Mesendoderm (in vitro differentiated cells): ENCODE measurements at regions not wholly inside any gene's neighbourhood (a gene's known extent, or its start where the extent isn't known, plus 50 kb on each side); places are given as distances from the start of the nearest gene placed in this dataset.
A peak's percentile ranks its signal among the peaks of the same experiment; 100 is the strongest.

ENCODE experiments used
- DNase-seq: peaks from one replicate; pipeline ENCODE4 v3.0.0; 2013
- H2AK5ac ChIP-seq: 2 replicates; pipeline ENCODE4 v1.6.1; 2013; ENCODE audit warnings: low read length, inconsistent platforms
- H2BK120ac ChIP-seq: 2 replicates; pipeline ENCODE4 v1.6.1; 2013; ENCODE audit warnings: low read depth, mild to moderate bottlenecking, low read length, moderate library complexity, mixed read lengths
- H2BK15ac ChIP-seq: replicated peaks from 2 replicates; pipeline ENCODE4 v1.6.1; 2013; ENCODE audit warnings: low read depth, mild to moderate bottlenecking, moderate library complexity
- H2BK5ac ChIP-seq: 2 replicates; pipeline ENCODE4 v1.6.1; 2013; ENCODE audit warnings: low read length, inconsistent platforms
- H3K18ac ChIP-seq: 2 replicates; pipeline ENCODE4 v1.6.1; 2013; ENCODE audit warnings: mild to moderate bottlenecking, low read length, mixed read lengths
- H3K23ac ChIP-seq: one replicate; pipeline ENCODE4 v1.6.1; 2013; ENCODE audit warnings: low read length
- H3K27ac ChIP-seq: 2 replicates; pipeline ENCODE4 v1.5.1; 2013; ENCODE audit warnings: low read depth, mild to moderate bottlenecking, inconsistent platforms, low read length, moderate library complexity
- H3K27me3 ChIP-seq: 2 replicates; pipeline ENCODE4 v1.6.1; 2013; ENCODE audit warnings: low read length, control low read depth, mild to moderate bottlenecking, inconsistent platforms; ENCODE audit not compliant: insufficient read depth, poor library complexity
- H3K36me3 ChIP-seq: 2 replicates; pipeline ENCODE4 v1.6.1; 2013; ENCODE audit warnings: low read length, inconsistent platforms; ENCODE audit not compliant: control insufficient read depth, insufficient read depth
- H3K4ac ChIP-seq: one replicate; pipeline ENCODE4 v1.6.1; 2013; ENCODE audit warnings: low read depth, mild to moderate bottlenecking, low read length, moderate library complexity
- H3K4me1 ChIP-seq: 2 replicates; pipeline ENCODE4 v1.6.1; 2013; ENCODE audit warnings: low read depth, low read length, inconsistent platforms; ENCODE audit not compliant: control insufficient read depth
- H3K4me2 ChIP-seq: 2 replicates; pipeline ENCODE4 v1.6.1; 2013; ENCODE audit warnings: low read length
- H3K4me3 ChIP-seq: 2 replicates; pipeline ENCODE4 v1.5.1; 2013; ENCODE audit warnings: mild to moderate bottlenecking, low read length
- H3K56ac ChIP-seq: one replicate; pipeline ENCODE4 v1.6.1; 2013; ENCODE audit warnings: low read length
- H3K79me1 ChIP-seq: 2 replicates; pipeline ENCODE4 v1.6.1; 2013; ENCODE audit warnings: low read length, inconsistent platforms
- H3K79me2 ChIP-seq: 2 replicates; pipeline ENCODE4 v1.6.1; 2013; ENCODE audit warnings: mild to moderate bottlenecking, low read length; ENCODE audit not compliant: control insufficient read depth, insufficient read depth
- H3K9ac ChIP-seq: 2 replicates; pipeline ENCODE4 v1.6.1; 2013; ENCODE audit warnings: low read length, inconsistent platforms
- H4K5ac ChIP-seq: one replicate; pipeline ENCODE4 v1.6.1; 2013; ENCODE audit warnings: low read length
- H4K8ac ChIP-seq: one replicate; pipeline ENCODE4 v1.6.1; 2013; ENCODE audit warnings: low read depth, mild to moderate bottlenecking, control low read depth, low read length, moderate library complexity
- WGBS: extraction: QIAGEN DNeasy Blood & Tissue Kit; methylation state at CpG from one replicate; pipeline ENCODE4 v1.1.7; 2013; ENCODE audit warnings: low lambda C conversion rate, missing lambda C conversion rate; ENCODE audit not compliant: insufficient coverage; ENCODE audit errors: extremely low coverage; 5-methylcytosine and 5-hydroxymethylcytosine counted together

GRCh38 chr11:130639369-130639768 lies 190.9 kb downstream of the ADAMTS15 start:
- Histone ChIP-seq H3K23ac (no peak overlapping the region), H3K79me1 (no peaks in the 10 kb centered on the region), H3K9ac (no peak overlapping the region), H2BK5ac (no peak overlapping the region), H3K56ac (no peak overlapping the region), H3K4ac (no peak overlapping the region), H3K4me2 (no peak overlapping the region), H3K18ac (no peak overlapping the region), H4K8ac (no peak overlapping the region), H2AK5ac (no peak overlapping the region), H3K79me2 (no peaks in the 10 kb centered on the region), H4K5ac (no peak overlapping the region), H3K4me3 (no peak overlapping the region), H2BK15ac (no peak overlapping the region), H3K27ac (no peak overlapping the region), H3K27me3 (no peaks in the 10 kb centered on the region), H2BK120ac (no peak overlapping the region), H3K36me3 (no peaks in the 10 kb centered on the region), H3K4me1 (peaks cover 6% of the 10 kb centered on the region)
- DNase-seq: no peak
- WGBS: no CpG with 5 or more reads among the region's 2 CpGs

- Histone ChIP-seq H2BK5ac (no peak overlapping the region), H2BK120ac (no peak overlapping the region), H3K18ac (no peak overlapping the region), H3K9ac (no peak overlapping the region), H4K5ac (no peak overlapping the region), H3K27me3 (no peaks in the 10 kb centered on the region), H3K56ac (no peak overlapping the region), H3K79me1 (no peaks in the 10 kb centered on the region), H2AK5ac (no peak overlapping the region), H3K4me3 (no peak overlapping the region), H3K27ac (no peak overlapping the region), H3K23ac (no peak overlapping the region), H3K36me3 (no peaks in the 10 kb centered on the region), H3K4me1 (peaks cover 7% of the 10 kb centered on the region), H3K4ac (no peak overlapping the region), H4K8ac (no peak overlapping the region), H3K79me2 (no peaks in the 10 kb centered on the region), H2BK15ac (no peak overlapping the region), H3K4me2 (no peak overlapping the region)
- no CpG with 5 or more reads among the region's 7 CpGs for WGBS
- DNase-seq: no peak
These were observed 192.1 kb downstream of the ADAMTS15 start for GRCh38 chr11:130640526-130640925.

GRCh38 chr11:130641876-130642275 lies 193.4 kb downstream of the ADAMTS15 start:
- H3K4me1 ChIP-seq: peaks cover 4% of the 10 kb centered on the region
- H4K8ac ChIP-seq: no peak overlapping the region
- no peak overlapping the region for H3K4ac ChIP-seq
- H3K79me1 ChIP-seq: no peaks in the 10 kb centered on the region
- H2BK120ac ChIP-seq: no peak overlapping the region
- no peaks in the 10 kb centered on the region for H3K79me2 ChIP-seq
- no peak overlapping the region for H3K27ac ChIP-seq
- no peak overlapping the region for H2BK15ac ChIP-seq
- no peak overlapping the region for H3K23ac ChIP-seq
- no CpG with 5 or more reads among the region's 3 CpGs for WGBS
- no peak overlapping the region for H3K4me2 ChIP-seq
- no peak overlapping the region for H4K5ac ChIP-seq
- no peak overlapping the region for H2BK5ac ChIP-seq
- DNase-seq: no peak
- H3K4me3 ChIP-seq: no peak overlapping the region
- H2AK5ac ChIP-seq: no peak overlapping the region
- H3K18ac ChIP-seq: no peak overlapping the region
- H3K36me3 ChIP-seq: no peaks in the 10 kb centered on the region
- H3K9ac ChIP-seq: no peak overlapping the region
- no peak overlapping the region for H3K56ac ChIP-seq
- no peaks in the 10 kb centered on the region for H3K27me3 ChIP-seq

GRCh38 chr11:130642994-130643393 lies 194.5 kb downstream of the ADAMTS15 start:
- Histone ChIP-seq H3K4me1 (peaks cover 2% of the 10 kb centered on the region), H3K36me3 (no peaks in the 10 kb centered on the region), H3K9ac (no peak overlapping the region), H3K27ac (no peak overlapping the region), H3K4me3 (no peak overlapping the region), H4K5ac (no peak overlapping the region), H4K8ac (no peak overlapping the region), H2BK15ac (no peak overlapping the region), H3K23ac (peak overlapping the region; percentile 75), H3K79me1 (no peaks in the 10 kb centered on the region), H3K18ac (no peak overlapping the region), H2AK5ac (no peak overlapping the region), H2BK120ac (no peak overlapping the region), H3K4me2 (no peak overlapping the region), H3K4ac (no peak overlapping the region), H3K56ac (peak overlapping the region; percentile 2), H3K79me2 (no peaks in the 10 kb centered on the region), H2BK5ac (no peak overlapping the region), H3K27me3 (no peaks in the 10 kb centered on the region)
- no CpG with 5 or more reads among the region's 1 CpG for WGBS
- no peak for DNase-seq

- Histone ChIP-seq H3K79me2 (no peaks in the 10 kb centered on the region), H3K56ac (peak overlapping the region; percentile 37), H3K79me1 (no peaks in the 10 kb centered on the region), H3K18ac (no peak overlapping the region), H3K4me3 (no peak overlapping the region), H3K4ac (no peak overlapping the region), H2BK120ac (no peak overlapping the region), H4K5ac (no peak overlapping the region), H2AK5ac (no peak overlapping the region), H2BK5ac (no peak overlapping the region), H3K4me1 (peaks cover 2% of the 10 kb centered on the region), H4K8ac (no peak overlapping the region), H2BK15ac (no peak overlapping the region), H3K36me3 (no peaks in the 10 kb centered on the region), H3K9ac (no peak overlapping the region), H3K4me2 (no peak overlapping the region), H3K27ac (no peak overlapping the region), H3K23ac (no peak overlapping the region), H3K27me3 (no peaks in the 10 kb centered on the region)
- DNase-seq: peak; percentile 75
- WGBS: no CpG with 5 or more reads among the region's 11 CpGs
These were observed 195.7 kb downstream of the ADAMTS15 start for GRCh38 chr11:130644187-130644586.

GRCh38 chr11:130645164-130645842 lies 196.9 kb downstream of the ADAMTS15 start:
- Histone ChIP-seq H3K9ac (no peak overlapping the region), H3K79me1 (no peaks in the 10 kb centered on the region), H3K23ac (no peak overlapping the region), H3K4me1 (peaks cover 2% of the 10 kb centered on the region), H3K4me2 (no peak overlapping the region), H3K36me3 (no peaks in the 10 kb centered on the region), H3K4ac (no peak overlapping the region), H3K27ac (no peak overlapping the region), H3K79me2 (no peaks in the 10 kb centered on the region), H4K8ac (no peak overlapping the region), H2BK15ac (no peak overlapping the region), H3K27me3 (no peaks in the 10 kb centered on the region), H2AK5ac (no peak overlapping the region), H3K18ac (no peak overlapping the region), H2BK120ac (no peak overlapping the region), H4K5ac (no peak overlapping the region), H3K56ac (no peak overlapping the region), H3K4me3 (no peak overlapping the region), H2BK5ac (no peak overlapping the region)
- no peak for DNase-seq
- WGBS: no CpG with 5 or more reads among the region's 10 CpGs
